Naive B cell (primary cell): ENCODE measurements at regions not wholly inside any gene's neighbourhood (a gene's known extent, or its start where the extent isn't known, plus 50 kb on each side); places are given as distances from the start of the nearest gene placed in this dataset.

Source experiments
- ATAC-seq, 2 donors: fragments of 150-1000 bp; cut with Tn5 transposase; 2 replicates each; pipeline ENCODE4 v1.10.0; 2021; ENCODE audit warnings: low read depth in 2 of 2, mild to moderate bottlenecking in 2 of 2, moderate library complexity in 2 of 2
- DNase-seq: peaks from one replicate; pipeline ENCODE4 v3.0.0; 2022
- H3K27ac Mint-ChIP-seq, 6 donors: one replicate each; pipeline ENCODE4 v1.8.0; 2020 to 2022; ENCODE audit warnings: mild to moderate bottlenecking in 6 of 6, mixed read lengths in 6 of 6, moderate library complexity in 5 of 6, inconsistent platforms in 2 of 6
- H3K27me3 Mint-ChIP-seq, 3 donors: one replicate each; pipeline ENCODE4 v1.8.0; 2021 to 2022; ENCODE audit warnings: mixed read lengths in 3 of 3, mild to moderate bottlenecking in 1 of 3
- H3K36me3 Mint-ChIP-seq, 2 donors: one replicate each; pipeline ENCODE4 v1.8.0; 2020 to 2022; ENCODE audit warnings: mixed read lengths in 2 of 2, inconsistent platforms in 1 of 2, mild to moderate bottlenecking in 1 of 2
- H3K4me1 Mint-ChIP-seq, 3 donors: one replicate each; pipeline ENCODE4 v1.8.0; 2020 to 2022; ENCODE audit warnings: mixed read lengths in 3 of 3, inconsistent platforms in 1 of 3, mild to moderate bottlenecking in 1 of 3, moderate library complexity in 1 of 3
- H3K4me3 Mint-ChIP-seq, 8 donors: one replicate each; pipeline ENCODE4 v1.8.0; 2020 to 2022; ENCODE audit warnings: mild to moderate bottlenecking in 8 of 8, mixed read lengths in 8 of 8, moderate library complexity in 8 of 8, inconsistent platforms in 2 of 8
- H3K9me3 Mint-ChIP-seq, 7 donors: one replicate each; pipeline ENCODE4 v1.8.0; 2020 to 2022; ENCODE audit warnings: mixed read lengths in 7 of 7, mild to moderate bottlenecking in 5 of 7, inconsistent platforms in 2 of 7, moderate library complexity in 1 of 7

DNA sequence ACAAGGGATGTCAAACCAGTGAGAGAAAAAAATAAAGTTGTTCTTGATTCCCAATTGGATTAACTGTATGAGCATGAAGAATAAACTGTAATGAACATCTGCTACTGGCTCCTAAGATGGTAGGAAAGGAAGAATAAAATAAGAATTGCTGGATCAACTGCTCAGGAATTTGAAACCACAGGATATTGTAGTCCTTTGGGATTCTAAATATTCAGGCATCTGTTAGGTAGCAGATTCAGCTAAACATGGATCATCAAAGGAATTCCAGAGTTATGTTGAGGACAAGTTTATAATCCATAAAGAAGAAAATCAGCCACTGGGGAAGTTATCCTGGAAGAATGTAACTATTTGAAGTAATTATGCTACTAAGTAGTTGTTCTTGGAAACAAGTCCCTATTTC, 65.8 kb downstream of the ISL1 start:
- no peaks in the 10 kb centered on the region for H3K36me3 Mint-ChIP-seq
- H3K27ac Mint-ChIP-seq, result no peak overlapping the region
- H3K27me3 Mint-ChIP-seq, result no peaks in the 10 kb centered on the region
- no peaks in the 10 kb centered on the region for H3K4me1 Mint-ChIP-seq
- ATAC-seq (no peak), DNase-seq (no peak)
- no peak overlapping the region for H3K4me3 Mint-ChIP-seq
- peaks cover 0 to 3% (median 1%) of the 10 kb centered on the region in 7 donors for H3K9me3 Mint-ChIP-seq

DNA sequence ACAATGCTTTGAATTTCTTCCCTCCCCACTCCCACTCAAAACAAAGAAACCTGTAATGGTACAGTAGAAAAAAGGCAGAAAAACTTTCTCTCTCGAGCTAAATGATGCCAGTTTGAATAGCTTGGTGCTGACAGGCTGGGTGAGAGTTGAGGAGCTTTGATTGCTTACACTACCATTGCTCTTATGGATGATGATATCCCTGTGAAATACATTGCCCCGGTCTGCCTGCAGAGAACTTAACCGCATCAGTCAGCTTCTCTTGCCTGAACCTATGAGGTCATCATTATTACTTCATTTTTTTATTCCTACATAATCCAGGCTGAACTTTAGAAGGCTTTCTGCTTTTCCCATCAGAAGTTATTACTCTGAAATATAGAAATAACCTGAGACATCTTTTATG, 69.3 kb downstream of the ISL1 start:
- Mint-ChIP-seq H3K9me3 (peaks cover 0 to 8% (median 2%) of the 10 kb centered on the region in 7 donors), H3K27me3 (no peaks in the 10 kb centered on the region), H3K27ac (no peak overlapping the region), H3K36me3 (no peaks in the 10 kb centered on the region), H3K4me1 (no peaks in the 10 kb centered on the region), H3K4me3 (no peak overlapping the region)
- ATAC-seq (no peak), DNase-seq (no peak)

DNA sequence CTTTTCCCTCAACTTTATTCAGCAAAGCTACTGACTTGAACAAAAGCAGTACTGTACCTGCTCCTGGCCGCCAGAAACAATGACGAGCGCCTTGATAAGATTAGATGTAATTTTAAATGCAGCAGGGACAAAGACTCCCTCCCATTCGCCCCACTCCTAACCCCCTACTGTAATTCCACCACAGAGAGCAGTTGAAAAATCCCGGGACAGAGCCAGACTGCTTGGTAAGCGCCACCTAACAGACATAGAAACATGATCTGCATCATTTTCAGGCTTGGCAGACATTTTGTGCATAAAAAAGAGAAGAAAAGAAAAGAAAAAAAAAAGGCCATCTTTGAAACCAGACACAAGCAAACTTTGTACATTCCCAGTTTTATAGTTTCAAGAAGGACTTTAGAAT, 81.9 kb downstream of the ISL1 start:
- H3K27me3 Mint-ChIP-seq, result no peaks in the 10 kb centered on the region
- no peaks in the 10 kb centered on the region for H3K4me1 Mint-ChIP-seq
- H3K9me3 Mint-ChIP-seq, result peaks cover 0 to 4% (median 0%) of the 10 kb centered on the region in 7 donors
- no peak overlapping the region for H3K27ac Mint-ChIP-seq
- ATAC-seq (no peak), DNase-seq (no peak)
- H3K36me3 Mint-ChIP-seq, result no peaks in the 10 kb centered on the region
- H3K4me3 Mint-ChIP-seq, result no peak overlapping the region

DNA sequence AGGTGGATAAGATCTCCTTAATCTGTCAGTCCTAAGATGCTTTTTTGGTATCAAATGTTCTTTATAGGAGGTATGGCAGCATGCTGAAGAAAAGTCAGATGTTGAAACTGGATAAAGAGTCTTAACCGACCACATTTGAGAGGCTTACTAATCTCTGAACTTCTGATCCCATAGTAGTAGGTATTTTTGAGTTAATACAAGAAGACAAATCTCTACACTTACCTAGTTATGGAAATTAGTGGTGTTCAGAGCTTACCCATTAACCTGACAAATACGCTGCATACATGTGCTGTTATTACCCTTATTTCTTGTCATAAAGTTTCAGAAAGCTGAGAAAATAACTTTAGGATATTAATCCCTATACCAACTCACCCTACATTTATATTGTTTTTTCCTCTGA, 83.0 kb downstream of the ISL1 start:
- H3K9me3 Mint-ChIP-seq, result peaks cover 0 to 4% (median 0%) of the 10 kb centered on the region in 7 donors

DNA sequence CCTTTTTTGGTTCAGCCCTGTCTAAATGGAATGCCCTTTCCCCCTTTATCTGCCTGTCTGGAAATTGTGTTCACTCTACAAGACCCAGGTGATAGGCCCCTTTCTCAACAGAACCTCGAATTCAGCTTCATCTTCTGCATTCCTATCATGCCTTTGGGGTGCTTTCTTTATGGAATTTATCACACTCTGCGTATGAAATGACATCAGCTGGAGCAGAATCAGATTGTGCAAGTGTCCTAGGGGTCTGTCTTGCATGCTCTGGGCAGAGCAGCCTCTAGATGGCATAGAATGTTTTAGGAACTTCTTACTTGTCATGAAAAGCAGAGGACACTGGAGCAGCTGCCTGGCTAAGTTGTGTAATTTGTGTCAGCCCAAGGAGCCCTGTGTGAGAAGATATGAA, 84.9 kb downstream of the ISL1 start:
- DNase-seq (no peak), ATAC-seq (no peak)
- peak overlapping the region in 1 of 6 donors; percentile 45 for H3K27ac Mint-ChIP-seq
- H3K36me3 Mint-ChIP-seq, result no peaks in the 10 kb centered on the region
- H3K4me1 Mint-ChIP-seq, result no peaks in the 10 kb centered on the region
- peaks cover 0 to 4% (median 0%) of the 10 kb centered on the region in 7 donors for H3K9me3 Mint-ChIP-seq
- H3K4me3 Mint-ChIP-seq, result no peak overlapping the region
- no peaks in the 10 kb centered on the region for H3K27me3 Mint-ChIP-seq

More for the DNA sequence above, 83.0 kb downstream of the ISL1 start:
- DNase-seq (no peak), ATAC-seq (no peak)
- Mint-ChIP-seq H3K4me3 (no peak overlapping the region), H3K4me1 (no peaks in the 10 kb centered on the region), H3K27me3 (no peaks in the 10 kb centered on the region), H3K27ac (no peak overlapping the region), H3K36me3 (no peaks in the 10 kb centered on the region)

DNA sequence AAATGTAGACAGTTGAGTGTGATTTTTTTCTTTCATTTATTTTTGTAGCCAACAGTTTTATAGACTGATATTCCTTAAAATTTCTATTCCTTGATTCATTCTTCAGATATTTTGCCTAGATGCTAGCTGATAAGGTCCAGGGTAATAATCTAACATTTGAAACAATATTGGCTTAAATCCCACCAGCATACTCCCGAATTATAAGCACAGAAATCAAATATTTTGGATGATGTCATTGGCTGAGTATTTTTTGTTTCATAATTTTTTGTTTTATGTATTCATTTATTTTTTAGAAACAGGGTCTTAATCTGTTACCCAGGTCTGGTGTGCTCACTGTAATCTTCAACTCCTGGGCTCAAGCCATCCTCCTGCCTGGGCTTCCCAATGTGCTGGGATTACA, 88.4 kb downstream of the ISL1 start:
- H3K27ac Mint-ChIP-seq, result no peak overlapping the region
- H3K4me3 Mint-ChIP-seq, result no peak overlapping the region
- no peaks in the 10 kb centered on the region for H3K27me3 Mint-ChIP-seq
- DNase-seq (no peak), ATAC-seq (no peak)
- H3K9me3 Mint-ChIP-seq, result peaks cover 0 to 4% (median 0%) of the 10 kb centered on the region in 7 donors
- no peaks in the 10 kb centered on the region for H3K36me3 Mint-ChIP-seq
- no peaks in the 10 kb centered on the region for H3K4me1 Mint-ChIP-seq

DNA sequence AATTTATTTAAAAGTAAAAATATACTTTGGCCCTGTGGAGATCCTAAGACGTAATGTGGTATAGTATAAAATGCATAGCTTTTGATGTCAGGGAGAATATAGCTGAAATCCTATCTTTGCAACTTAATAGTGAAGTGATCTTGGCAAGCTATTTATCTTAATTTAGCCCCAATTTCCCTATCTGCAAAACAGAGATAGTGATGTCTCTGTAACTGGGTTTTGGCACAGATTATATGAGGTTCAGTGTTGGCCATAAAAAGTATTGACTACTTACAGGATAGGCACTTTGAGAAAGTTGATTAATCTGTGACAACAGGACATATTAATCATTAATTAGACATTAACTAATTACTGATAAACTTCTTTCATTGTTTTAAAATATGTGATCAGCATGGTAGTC, 89.2 kb downstream of the ISL1 start:
- Mint-ChIP-seq H3K4me1 (no peaks in the 10 kb centered on the region), H3K4me3 (no peak overlapping the region), H3K36me3 (no peaks in the 10 kb centered on the region), H3K9me3 (peaks cover 0 to 4% (median 0%) of the 10 kb centered on the region in 7 donors), H3K27ac (no peak overlapping the region), H3K27me3 (no peaks in the 10 kb centered on the region)
- no peak for DNase-seq
- no peak for ATAC-seq

DNA sequence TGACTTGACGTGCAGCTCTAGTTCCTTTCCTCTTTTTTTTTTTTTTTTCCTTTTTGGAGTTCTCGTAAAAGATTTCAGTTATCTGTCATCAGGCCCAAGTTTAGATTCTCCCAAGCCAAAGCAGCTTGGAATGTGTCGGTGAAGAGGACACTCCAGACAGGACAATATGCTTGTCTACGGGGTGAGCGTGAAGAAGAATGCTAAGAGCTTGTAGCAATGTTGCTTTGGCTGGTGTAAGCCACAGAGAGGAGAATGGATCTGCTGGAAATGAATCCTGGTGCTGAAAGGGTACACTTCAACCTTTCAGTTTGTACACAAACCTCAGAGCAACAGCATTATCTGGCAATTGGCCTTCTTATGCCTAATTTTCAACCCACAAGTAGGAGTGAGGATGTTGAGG, 92.4 kb downstream of the ISL1 start:
- Mint-ChIP-seq H3K27ac (no peak overlapping the region), H3K27me3 (no peaks in the 10 kb centered on the region), H3K4me1 (no peaks in the 10 kb centered on the region)

DNA sequence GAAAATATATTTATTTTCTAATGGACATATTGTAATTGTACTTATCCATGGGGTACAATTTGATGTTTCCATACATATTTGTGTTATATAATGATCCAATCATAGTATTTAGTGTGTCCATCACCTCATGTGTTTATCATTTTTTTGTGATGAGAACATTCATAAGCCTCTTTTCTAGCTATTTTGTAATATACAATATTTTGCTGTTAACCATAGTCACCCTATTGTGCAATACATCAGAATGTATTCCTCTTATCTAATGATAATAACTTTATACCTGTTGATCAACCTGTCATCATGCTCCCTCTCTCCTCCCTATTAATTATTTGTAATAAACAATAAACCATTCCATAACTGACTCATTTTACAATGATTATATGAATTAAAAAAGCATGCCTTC, 93.2 kb downstream of the ISL1 start:
- Mint-ChIP-seq H3K36me3 (no peaks in the 10 kb centered on the region), H3K27me3 (no peaks in the 10 kb centered on the region), H3K9me3 (peaks cover 0 to 2% (median 0%) of the 10 kb centered on the region in 7 donors), H3K27ac (no peak overlapping the region), H3K4me1 (no peaks in the 10 kb centered on the region), H3K4me3 (no peak overlapping the region)
- ATAC-seq (no peak), DNase-seq (no peak)

More for the DNA sequence above, 92.4 kb downstream of the ISL1 start:
- Mint-ChIP-seq H3K36me3 (no peaks in the 10 kb centered on the region), H3K9me3 (peaks cover 0 to 2% (median 0%) of the 10 kb centered on the region in 7 donors), H3K4me3 (no peak overlapping the region)
- ATAC-seq (no peak), DNase-seq (no peak)

DNA sequence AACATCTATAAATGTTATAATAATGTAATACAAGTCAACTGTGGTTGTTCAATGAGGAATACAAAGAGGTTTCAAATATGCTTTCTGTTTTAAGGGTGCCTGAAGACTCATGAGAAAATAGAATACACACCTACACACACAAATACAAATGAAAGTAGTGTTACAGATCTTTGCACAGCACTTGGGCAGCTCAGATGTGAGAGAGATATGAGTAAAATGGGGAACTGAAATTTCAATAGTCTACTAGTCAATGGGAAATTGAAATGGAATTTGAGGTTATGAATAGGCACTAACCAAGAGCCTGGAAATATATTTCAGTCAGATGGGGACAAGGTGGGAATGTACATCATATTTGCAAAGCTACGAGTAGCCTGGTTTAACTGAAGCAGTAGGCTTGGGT, 96.6 kb downstream of the ISL1 start:
- H3K27me3 Mint-ChIP-seq, result no peaks in the 10 kb centered on the region
- H3K27ac Mint-ChIP-seq, result no peak overlapping the region
- peaks cover 0 to 9% (median 0%) of the 10 kb centered on the region in 7 donors for H3K9me3 Mint-ChIP-seq
- DNase-seq (no peak), ATAC-seq (no peak)
- H3K4me3 Mint-ChIP-seq, result no peak overlapping the region
- H3K4me1 Mint-ChIP-seq, result no peaks in the 10 kb centered on the region
- H3K36me3 Mint-ChIP-seq, result no peaks in the 10 kb centered on the region

DNA sequence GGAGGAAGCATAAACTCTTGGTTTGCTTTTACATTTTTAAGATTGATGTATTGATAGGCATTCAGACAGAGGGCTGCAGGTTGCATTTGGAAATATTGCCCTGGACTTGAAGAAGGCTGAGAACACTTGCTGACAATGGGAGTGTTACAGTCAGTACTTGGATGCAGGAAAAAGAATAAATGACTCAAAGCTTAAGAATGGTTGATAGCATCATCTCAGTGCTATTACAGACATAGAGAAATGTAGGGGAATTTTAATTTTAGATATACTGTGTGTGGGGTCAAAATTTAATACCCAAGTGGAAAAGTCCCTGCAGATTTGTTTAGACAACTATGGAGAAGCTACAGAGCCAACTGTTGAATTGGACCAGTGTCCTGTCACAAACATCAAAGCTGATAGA, 101.1 kb downstream of the ISL1 start:
- Mint-ChIP-seq H3K27me3 (no peaks in the 10 kb centered on the region), H3K36me3 (no peaks in the 10 kb centered on the region), H3K9me3 (peaks cover 0 to 11% (median 0%) of the 10 kb centered on the region in 7 donors), H3K27ac (no peak overlapping the region), H3K4me3 (no peak overlapping the region), H3K4me1 (no peaks in the 10 kb centered on the region)
- DNase-seq, result no peak
- no peak for ATAC-seq

DNA sequence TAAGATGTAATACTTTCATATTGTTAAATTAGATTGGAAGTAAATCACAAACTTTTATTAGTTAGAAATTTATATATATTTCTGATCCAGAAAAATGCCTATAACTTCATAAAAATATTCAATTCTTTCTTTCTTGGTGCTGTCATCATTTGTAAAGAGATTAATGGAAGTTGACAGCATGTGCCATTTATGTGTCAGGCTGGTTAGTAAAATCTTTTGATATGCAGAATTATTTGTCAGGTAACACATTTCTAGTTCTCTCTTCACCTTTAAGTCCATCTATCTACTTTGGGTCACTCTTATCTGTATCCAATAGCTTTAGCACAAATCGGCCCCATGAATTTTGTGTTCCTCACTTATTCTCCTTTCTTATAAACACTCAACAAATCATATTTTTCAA, 102.9 kb downstream of the ISL1 start:
- no peaks in the 10 kb centered on the region for H3K27me3 Mint-ChIP-seq
- peaks cover 0 to 11% (median 0%) of the 10 kb centered on the region in 7 donors for H3K9me3 Mint-ChIP-seq
- H3K27ac Mint-ChIP-seq, result no peak overlapping the region
- no peak for ATAC-seq
- no peaks in the 10 kb centered on the region for H3K4me1 Mint-ChIP-seq
- no peak overlapping the region for H3K4me3 Mint-ChIP-seq
- H3K36me3 Mint-ChIP-seq, result no peaks in the 10 kb centered on the region
- DNase-seq, result no peak

DNA sequence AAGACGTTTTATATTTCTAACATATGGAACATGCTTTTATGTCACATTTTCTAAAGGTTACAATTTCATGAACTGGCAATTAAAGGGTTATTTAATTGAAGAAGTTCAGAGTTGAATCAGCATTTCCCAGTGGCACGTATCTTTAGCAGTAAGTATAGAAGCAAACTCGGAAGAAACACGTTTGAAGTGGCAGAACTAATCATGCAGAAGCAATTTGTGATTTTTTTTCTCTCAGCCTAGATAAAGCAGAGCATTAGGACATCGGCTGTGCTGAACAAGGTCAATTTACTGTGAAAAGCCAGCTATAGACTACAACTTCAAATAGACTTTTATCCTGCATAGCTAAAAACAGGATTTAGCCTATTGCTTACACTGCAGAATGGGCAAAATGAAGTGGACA, 104.7 kb downstream of the ISL1 start:
- no peak for ATAC-seq
- no peak overlapping the region for H3K4me3 Mint-ChIP-seq

DNA sequence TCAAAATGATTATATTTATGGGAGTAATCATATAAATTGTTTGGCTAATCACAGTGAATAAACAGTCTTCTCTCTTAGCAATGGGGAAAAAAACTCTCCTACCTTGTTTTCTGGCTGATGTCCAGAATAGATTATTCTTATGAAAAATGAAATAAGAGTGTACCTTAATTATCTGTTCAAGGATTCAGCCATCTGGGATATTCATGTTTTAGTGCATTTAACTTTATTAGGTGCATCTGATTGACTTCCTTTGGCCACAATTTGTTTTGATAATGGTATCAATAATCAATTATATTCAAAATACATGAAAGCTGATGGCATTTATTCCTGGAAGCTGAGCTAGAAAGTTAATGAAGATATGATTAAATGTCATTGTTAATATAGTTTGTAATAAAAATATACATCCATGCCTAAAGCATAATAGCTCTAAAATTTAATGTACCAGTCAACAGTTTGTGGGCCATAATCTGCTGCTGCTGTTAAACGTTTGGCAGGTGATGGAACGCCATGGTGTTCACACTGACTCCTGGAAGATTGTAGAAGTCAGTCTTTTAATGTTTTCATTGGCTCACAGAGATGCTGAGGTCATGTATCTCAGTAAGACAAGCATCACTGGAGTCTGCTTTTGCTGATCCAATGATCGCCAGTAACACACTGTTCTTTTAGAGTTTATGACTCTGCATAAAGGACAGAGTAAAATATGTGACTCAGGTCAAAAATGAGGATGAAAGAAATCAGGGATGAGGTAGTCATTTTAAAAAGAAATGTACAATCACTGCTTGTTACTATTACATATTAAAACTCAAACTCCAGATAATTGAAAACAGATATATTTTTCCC, 105.8 kb downstream of the ISL1 start:
- H3K27me3 Mint-ChIP-seq, result no peaks in the 10 kb centered on the region
- no peak overlapping the region for H3K4me3 Mint-ChIP-seq
- peaks cover 0 to 7% (median 1%) of the 10 kb centered on the region in 7 donors for H3K9me3 Mint-ChIP-seq
- no peaks in the 10 kb centered on the region for H3K36me3 Mint-ChIP-seq
- no peak overlapping the region for H3K27ac Mint-ChIP-seq
- H3K4me1 Mint-ChIP-seq, result no peaks in the 10 kb centered on the region
- no peak for ATAC-seq
- DNase-seq, result no peak

More for the DNA sequence above, 104.7 kb downstream of the ISL1 start:
- H3K27ac Mint-ChIP-seq, result no peak overlapping the region
- no peaks in the 10 kb centered on the region for H3K27me3 Mint-ChIP-seq
- no peaks in the 10 kb centered on the region for H3K36me3 Mint-ChIP-seq
- DNase-seq, result no peak
- H3K4me1 Mint-ChIP-seq, result no peaks in the 10 kb centered on the region
- H3K9me3 Mint-ChIP-seq, result peaks cover 0 to 8% (median 1%) of the 10 kb centered on the region in 7 donors
